SK-N-SH treated with all-trans-retinoic acid at 6 μM for 48 hours (cell line): ENCODE measurements at regions not wholly inside any gene's neighbourhood (a gene's known extent, or its start where the extent isn't known, plus 50 kb on each side); places are given as distances from the start of the nearest gene placed in this dataset.
"Not testable (repeated sequence)": the region's sequence is repeated elsewhere in the genome, so short reads cannot be mapped to it uniquely, and the experiment has no call there.

Experiments
- ATAC-seq: fragments of 200-7000 bp; cut with Tn5 transposase; 3 replicates; pipeline ENCODE4 v1.9.1; 2020; ENCODE audit warnings: mild to moderate bottlenecking, moderate library complexity
- ARNTL ChIP-seq: fragments of 450-650 bp; formaldehyde crosslinking; IDR thresholded peaks from 2 replicates; pipeline ENCODE4 v1.5.0; 2020; ENCODE audit warnings: low read depth, mild to moderate bottlenecking, moderate library complexity, borderline replicate concordance
- CREB5 ChIP-seq: fragments of 250-450 bp; sonication (Bioruptor Pico); IDR thresholded peaks from 2 replicates; pipeline ENCODE4 v1.5.1; 2020; ENCODE audit warnings: low read depth, mild to moderate bottlenecking, moderate library complexity
- CSDC2 ChIP-seq: fragments of 250-450 bp; sonication (Bioruptor Pico); IDR thresholded peaks from 2 replicates; pipeline ENCODE4 v1.5.0; 2020; ENCODE audit warnings: mild to moderate bottlenecking, moderate library complexity
- CSRNP3 ChIP-seq: fragments of 250-450 bp; sonication (Bioruptor Pico); IDR thresholded peaks from 2 replicates; pipeline ENCODE4 v1.5.1; 2021; ENCODE audit warnings: mild to moderate bottlenecking, moderate library complexity
- GLIS3 ChIP-seq: fragments of 250-450 bp; sonication (Bioruptor Pico); IDR thresholded peaks from 2 replicates; pipeline ENCODE4 v1.5.0; 2020; ENCODE audit warnings: mild to moderate bottlenecking, moderate library complexity
- ISL1 ChIP-seq: fragments of 250-450 bp; sonication (Bioruptor Pico); IDR thresholded peaks from 2 replicates; pipeline ENCODE4 v2.1.2; 2022; ENCODE audit warnings: mild to moderate bottlenecking, moderate library complexity
- OSR1 ChIP-seq: fragments of 250-450 bp; sonication (Bioruptor Pico); IDR thresholded peaks from 2 replicates; pipeline ENCODE4 v1.8.0; 2022; ENCODE audit warnings: moderate library complexity, mild to moderate bottlenecking, inconsistent platforms
- POU6F1 ChIP-seq: fragments of 250-450 bp; sonication (Bioruptor Pico); IDR thresholded peaks from 2 replicates; pipeline ENCODE4 v1.8.0; 2021; ENCODE audit warnings: low read depth, mild to moderate bottlenecking, moderate library complexity, borderline replicate concordance
- RARB ChIP-seq: fragments of 250-450 bp; sonication (Bioruptor Pico); IDR thresholded peaks from 2 replicates; pipeline ENCODE4 v1.8.0; 2021; ENCODE audit warnings: mild to moderate bottlenecking, moderate library complexity
- SNAI2 ChIP-seq: fragments of 250-450 bp; sonication (Bioruptor Pico); IDR thresholded peaks from 2 replicates; pipeline ENCODE4 v1.5.0; 2020; ENCODE audit warnings: mild to moderate bottlenecking, moderate library complexity
- TCF4 ChIP-seq: fragments of 250-450 bp; sonication (Bioruptor Pico); IDR thresholded peaks from 2 replicates; pipeline ENCODE4 v1.8.0; 2021; ENCODE audit warnings: mild to moderate bottlenecking, moderate library complexity, borderline replicate concordance
- TOX ChIP-seq: fragments of 250-450 bp; sonication (Bioruptor Pico); IDR thresholded peaks from 2 replicates; pipeline ENCODE4 v1.8.0; 2021; ENCODE audit warnings: mild to moderate bottlenecking, moderate library complexity, borderline replicate concordance
- TSHZ2 ChIP-seq: fragments of 250-450 bp; sonication (Bioruptor Pico); IDR thresholded peaks from 2 replicates; pipeline ENCODE4 v1.5.0; 2020; ENCODE audit warnings: mild to moderate bottlenecking, moderate library complexity
- ZC3H10 ChIP-seq: fragments of 250-450 bp; sonication (Bioruptor Pico); IDR thresholded peaks from 2 replicates; pipeline ENCODE4 v1.5.1; 2021; ENCODE audit warnings: mild to moderate bottlenecking, moderate library complexity
- ZFP3 ChIP-seq: fragments of 250-450 bp; sonication (Bioruptor Pico); IDR thresholded peaks from 2 replicates; pipeline ENCODE4 v1.5.0; 2020; ENCODE audit warnings: mild to moderate bottlenecking, moderate library complexity
- ZFP30 ChIP-seq: fragments of 450-650 bp; formaldehyde crosslinking; IDR thresholded peaks from 2 replicates; pipeline ENCODE4 v1.5.0; 2022; ENCODE audit warnings: mild to moderate bottlenecking, moderate library complexity
- ZNF8 ChIP-seq: fragments of 450-650 bp; formaldehyde crosslinking; IDR thresholded peaks from 2 replicates; pipeline ENCODE4 v1.5.0; 2020; ENCODE audit warnings: mild to moderate bottlenecking, moderate library complexity

- ATAC-seq, result peak; percentile 44; the same call in 2 of the 3 replicates
- TF ChIP-seq ZFP3 (no peak), GLIS3 (no peak), OSR1 (CRISPR knock-in tag) (no peak), CSRNP3 (CRISPR knock-in tag) (no peak), ARNTL (CRISPR knock-in tag) (no peak), POU6F1 (CRISPR knock-in tag) (0 out of 2 replicates have a peak, but pooled peaks have one; percentile 20)
Measured at GRCh38 chr3:115401851-115402501, 221.3 kb upstream of the GAP43 start.

- TF ChIP-seq ZC3H10 (CRISPR knock-in tag) (no peak), TOX (CRISPR knock-in tag) (no peak), CSDC2 (CRISPR knock-in tag) (no peak), ZNF8 (CRISPR knock-in tag) (no peak), TCF4 (CRISPR knock-in tag) (no peak)
- TF ChIP-seq, all 23 proteins: peak for 0
- ATAC-seq, result no peak; the same call in 2 of the 3 replicates
Measured at GRCh38 chr3:115402651-115403050, 220.7 kb upstream of the GAP43 start.

- ATAC-seq, result no peak
- no peak for TF ChIP-seq ZNF8 (CRISPR knock-in tag)
Measured at GRCh38 chr3:115403786-115404185, 219.5 kb upstream of the GAP43 start.

GRCh38 chr3:115409596-115409995, 213.7 kb upstream of the GAP43 start:
- TF ChIP-seq CREB5, result no peak
- no peak for TF ChIP-seq ZFP3
- TF ChIP-seq, all 23 proteins: peak for 0
- no peak for ATAC-seq

GRCh38 chr3:115414610-115415009, 208.7 kb upstream of the GAP43 start:
- ATAC-seq, result not testable (repeated sequence)

- ATAC-seq, result no peak
- no peak for TF ChIP-seq SNAI2 (CRISPR knock-in tag)
- no peak for TF ChIP-seq ZFP30
- TF ChIP-seq TSHZ2 (CRISPR knock-in tag), result no peak
- no peak for TF ChIP-seq ISL1 (CRISPR knock-in tag)
- TF ChIP-seq CREB5, result no peak
- no peak for TF ChIP-seq TCF4 (CRISPR knock-in tag)
- no peak for TF ChIP-seq RARB (CRISPR knock-in tag)
- TF ChIP-seq, all 23 proteins: peak for 0
Measured at GRCh38 chr3:115415246-115415996, 207.9 kb upstream of the GAP43 start.
